ENCODE measurements at regions not wholly inside any gene's neighbourhood (a gene's known extent, or its start where the extent isn't known, plus 50 kb on each side); places are given as distances from the start of the nearest gene placed in this dataset.

DNA sequence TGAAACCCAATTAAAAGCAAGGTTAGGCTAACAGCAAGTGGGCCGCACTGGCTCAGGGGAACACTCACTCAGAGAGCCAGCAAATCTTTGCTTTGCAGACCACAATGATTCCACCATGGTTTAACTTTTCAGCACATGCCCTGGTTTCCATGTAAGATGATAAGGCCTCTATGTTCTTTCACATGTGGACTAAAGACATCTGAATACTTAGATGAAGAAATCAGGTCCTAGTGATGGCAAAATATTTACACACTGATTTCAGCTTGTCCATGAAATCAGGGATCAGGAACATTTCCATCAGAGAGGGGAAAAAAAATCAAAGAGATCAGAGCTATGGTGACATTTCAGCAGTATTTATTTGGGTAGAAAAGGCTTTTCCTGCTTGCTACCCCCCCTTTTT lies 258.2 kb upstream of the IRX5 start:
- no peak for DNase-seq

DNA sequence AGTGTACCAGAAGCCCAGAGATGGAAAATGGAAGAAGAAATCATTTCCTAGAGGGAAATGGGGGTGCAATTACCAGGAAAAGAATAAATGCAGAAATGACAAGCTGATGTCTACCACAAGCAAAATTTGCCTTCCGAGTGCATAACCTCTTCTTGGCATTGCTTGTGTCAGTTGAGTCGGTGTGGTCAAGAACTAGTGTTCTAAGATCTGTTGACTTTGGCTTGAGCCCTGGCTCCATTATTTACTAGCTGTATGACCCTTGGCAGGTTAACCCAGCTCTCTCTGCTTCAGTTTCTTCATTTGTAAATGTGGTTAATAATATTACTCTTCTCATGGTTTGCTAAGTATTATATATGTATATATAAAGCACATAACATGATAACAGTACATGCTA lies 273.0 kb upstream of the IRX5 start:
- DNase-seq: no peak

DNA sequence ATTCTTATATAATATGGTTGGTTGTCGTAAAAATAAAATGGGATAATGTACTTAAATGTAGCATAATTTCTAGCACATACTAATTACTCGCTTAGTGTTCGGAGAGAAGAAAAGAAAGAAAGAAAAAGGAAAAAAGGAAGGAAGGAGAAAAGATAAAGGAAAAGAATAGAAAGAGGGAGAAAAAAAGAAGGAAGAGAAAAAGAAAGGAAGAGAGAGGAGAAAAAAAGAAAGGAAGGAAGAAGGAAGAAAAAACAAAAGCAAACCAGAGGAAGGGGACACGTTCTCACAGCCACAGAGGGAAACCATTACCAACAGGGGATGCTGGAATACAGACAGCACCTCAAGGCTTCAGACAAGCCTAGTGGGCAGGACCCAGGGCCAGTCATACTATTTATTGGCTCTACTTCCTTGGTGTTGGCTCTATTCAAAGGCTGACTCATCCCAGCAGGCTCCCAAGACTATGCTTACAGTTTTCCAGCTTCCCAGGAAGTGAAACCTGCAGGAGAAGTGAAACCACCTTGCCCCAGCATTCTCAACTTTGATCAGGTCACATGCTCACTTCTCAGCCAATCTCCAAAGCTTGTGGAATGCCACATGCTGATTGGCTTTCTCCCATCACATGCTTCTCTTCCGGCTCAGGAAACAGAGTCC lies 273.5 kb upstream of the IRX5 start:
- DNase-seq: no peak

DNA sequence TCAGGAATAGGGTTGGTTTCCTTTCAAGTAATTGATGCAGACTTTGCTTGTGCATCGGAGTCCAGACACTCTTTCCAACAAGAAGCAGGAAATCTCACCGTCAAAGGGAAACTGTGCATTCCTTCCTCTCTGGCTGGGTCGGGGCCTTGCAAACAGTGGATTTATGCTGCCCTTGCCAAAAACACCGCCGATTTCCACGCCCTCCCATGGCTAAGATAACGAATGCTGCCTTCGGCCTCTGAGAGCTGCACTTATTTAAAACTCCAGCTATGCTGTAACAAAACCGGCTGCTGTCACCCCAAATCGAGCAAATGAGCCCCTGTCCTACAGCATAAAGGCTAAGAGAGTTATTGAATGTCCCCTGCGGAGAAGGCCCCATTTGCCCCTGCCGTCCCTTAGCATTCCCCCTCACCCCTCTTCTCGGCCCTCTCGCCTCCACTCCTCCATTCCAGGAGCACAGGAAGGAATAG lies 275.5 kb upstream of the IRX5 start:
- DNase-seq: no peak

DNA sequence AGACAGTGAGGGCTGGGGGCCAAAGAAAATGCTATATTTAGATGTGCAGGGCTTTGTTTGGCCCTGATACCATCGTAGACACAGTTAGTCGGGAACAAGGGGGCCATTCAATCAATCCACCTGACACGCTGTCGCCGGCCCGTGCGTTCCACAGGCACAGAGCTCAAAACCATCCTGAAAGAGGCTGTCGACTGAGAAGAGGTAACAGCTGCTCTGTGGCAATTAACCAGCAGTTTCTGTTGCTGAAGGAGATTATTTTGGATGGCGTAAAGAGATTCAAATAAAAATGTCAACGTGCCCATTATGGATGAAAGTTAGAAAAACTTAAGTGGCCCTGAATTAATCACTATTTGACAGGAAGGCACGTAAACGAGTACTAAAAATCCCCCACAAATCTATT lies 276.2 kb upstream of the IRX5 start:
- DNase-seq: peak; percentile 16

DNA sequence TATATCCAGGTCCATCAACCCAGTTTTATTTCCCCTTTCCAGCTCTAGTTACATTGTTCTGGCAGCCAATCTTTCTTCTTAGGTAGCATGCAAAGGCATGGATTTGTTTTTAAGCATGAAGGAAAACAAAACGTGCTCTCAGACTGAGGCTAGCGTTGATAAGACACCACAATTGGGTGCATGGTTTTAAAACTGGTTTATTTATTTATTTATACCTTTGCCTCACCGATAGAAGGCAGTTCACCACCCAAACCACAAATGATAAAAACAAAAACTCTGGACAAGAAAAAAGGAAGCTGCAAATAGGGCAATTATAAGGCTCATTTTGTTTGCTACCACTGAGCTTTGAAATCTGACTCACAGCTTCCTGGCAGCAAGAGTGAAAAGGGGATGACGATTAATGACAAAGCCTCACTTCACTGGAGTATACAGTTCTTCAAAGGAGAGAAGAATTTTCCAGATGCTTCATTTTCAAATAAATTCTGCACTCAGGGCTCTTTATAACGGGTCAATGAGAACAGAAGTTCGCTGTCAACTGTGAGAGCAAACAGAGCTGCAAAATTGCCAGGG lies 278.4 kb upstream of the IRX5 start:
- DNase-seq: no peak

DNA sequence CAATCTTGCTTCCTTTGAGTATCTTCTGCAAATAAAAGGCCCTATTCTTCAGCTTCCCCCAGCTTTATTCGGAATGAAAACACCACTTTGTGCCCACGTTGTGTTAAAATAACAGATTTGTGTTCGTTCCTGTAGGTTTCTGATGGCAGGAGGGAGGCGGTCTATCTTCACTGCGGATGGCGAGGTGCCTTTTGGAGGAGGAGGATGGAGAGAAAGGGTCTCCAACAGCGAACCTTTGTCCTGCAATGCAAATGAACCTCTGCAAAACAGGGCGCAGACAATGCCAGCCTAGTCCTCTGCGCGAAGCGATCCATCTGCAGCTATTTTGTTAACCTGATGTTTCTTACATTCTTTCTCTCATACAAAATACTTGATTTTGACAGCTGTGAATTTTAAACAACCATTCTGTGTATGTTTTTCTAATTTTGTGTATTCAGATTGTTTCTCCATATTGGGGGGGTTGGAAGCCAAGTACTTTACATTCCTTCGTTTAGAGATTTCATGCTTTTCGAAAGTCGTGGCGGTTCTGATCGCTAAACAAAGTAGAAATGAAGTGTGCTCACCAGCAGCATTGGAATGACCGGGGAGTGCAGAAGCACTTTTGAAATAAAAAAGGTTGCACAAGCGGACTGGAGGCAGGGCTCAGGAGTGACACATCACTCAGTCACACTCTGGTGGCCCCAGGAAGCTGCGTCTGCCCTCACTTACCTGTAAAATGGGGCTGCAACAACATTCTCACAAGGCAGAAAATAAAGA lies 279.0 kb upstream of the IRX5 start:
- no peak for DNase-seq

DNA sequence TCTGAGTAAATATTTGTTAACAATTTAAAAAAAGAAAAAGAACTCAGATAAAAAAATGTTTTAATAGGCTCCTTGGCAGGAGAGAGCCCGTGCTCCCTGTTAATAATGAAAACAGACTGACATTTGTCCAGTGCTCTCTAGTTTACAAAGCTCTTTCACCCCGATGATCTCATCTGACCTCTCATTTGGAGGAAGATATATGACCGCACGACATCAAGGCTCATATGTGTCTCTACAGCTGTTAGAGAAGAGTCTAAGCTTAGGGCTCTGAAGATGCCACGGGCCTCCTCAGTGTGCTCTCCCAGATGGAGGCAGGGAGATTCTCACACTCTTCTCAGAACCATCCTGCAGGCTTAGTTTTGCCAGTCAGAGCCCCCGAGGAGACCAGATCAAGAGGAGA lies 280.8 kb upstream of the IRX5 start:
- DNase-seq: no peak

DNA sequence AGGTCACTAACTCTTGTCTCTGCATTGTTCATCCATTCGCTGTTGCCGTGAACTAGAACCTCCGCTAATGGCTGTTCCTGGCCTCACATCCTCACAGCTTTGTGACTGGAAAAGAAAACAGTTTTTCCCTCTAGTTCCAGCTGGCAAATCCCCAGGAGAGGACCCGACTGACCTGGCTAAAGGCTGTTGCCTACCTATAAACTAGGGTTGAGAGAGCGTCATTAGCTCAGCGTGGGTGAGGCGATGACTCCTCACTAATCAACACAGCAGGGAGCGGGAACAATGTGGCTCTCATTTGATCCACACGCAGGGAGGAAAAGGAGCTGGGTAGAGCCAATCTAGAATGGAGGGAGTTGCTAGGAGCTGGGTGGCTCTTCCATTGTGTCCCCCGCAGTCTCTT lies 282.1 kb upstream of the IRX5 start:
- DNase-seq: no peak

DNA sequence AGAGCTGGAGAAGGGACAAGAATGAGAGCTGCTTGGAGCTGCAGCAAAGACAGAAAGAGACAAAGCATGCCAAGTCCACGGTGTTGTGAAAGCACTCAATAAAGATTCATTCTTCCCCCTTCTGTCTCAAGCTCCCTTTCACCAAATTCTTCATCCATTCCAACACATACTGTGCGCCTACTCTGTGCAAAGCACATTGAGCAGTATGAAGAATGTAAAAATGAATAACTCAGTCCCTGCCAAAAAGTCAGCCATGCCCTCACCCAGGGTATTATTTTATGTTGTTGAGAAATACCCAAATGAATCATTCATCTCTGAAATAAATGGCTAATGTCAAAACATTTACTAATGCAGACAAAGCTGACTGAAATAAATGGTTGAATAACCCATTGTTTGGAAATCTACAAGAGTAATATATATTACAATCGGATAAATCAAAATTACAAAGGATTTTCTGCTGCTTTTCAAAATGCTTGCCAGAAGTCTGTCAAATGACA lies 282.9 kb upstream of the IRX5 start:
- no peak for DNase-seq

DNA sequence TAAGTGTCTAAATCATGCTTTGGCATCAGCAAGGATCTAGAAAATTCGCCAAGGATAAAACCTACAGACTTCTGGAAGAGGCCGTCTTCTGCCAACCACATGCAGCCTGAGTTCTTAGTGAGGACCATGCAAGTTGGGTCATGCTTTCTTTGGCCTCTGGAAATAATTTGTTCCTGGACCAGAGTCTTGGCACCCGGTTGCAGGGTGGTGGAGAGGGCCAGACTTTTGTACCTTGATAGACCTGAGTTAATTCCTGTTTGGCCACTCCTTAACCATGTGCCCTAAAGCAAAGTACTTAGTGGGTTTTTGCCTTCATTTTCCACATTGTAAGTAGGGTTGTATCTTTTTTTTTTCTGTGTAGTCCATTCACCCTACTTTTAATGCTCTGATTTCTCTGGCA lies 283.4 kb upstream of the IRX5 start:
- DNase-seq: no peak

DNA sequence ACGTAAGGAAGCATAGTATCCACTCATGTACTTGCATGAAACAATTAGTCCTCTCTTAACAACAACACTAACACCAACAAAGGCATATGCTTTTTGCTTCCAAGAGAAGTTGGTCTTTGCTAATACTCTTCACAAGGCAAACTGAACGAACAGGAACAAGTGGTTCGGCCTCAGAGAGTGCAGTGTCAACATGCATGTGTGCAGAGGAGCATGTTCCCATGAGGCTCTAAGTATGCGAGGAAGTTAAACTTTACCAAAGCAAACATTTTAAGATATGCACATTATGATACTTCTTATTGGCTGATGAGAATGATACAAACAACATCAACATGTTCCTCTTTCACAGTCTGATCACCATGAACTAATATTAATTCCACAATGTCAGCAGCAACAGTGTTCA lies 285.3 kb upstream of the IRX5 start:
- no peak for DNase-seq

DNA sequence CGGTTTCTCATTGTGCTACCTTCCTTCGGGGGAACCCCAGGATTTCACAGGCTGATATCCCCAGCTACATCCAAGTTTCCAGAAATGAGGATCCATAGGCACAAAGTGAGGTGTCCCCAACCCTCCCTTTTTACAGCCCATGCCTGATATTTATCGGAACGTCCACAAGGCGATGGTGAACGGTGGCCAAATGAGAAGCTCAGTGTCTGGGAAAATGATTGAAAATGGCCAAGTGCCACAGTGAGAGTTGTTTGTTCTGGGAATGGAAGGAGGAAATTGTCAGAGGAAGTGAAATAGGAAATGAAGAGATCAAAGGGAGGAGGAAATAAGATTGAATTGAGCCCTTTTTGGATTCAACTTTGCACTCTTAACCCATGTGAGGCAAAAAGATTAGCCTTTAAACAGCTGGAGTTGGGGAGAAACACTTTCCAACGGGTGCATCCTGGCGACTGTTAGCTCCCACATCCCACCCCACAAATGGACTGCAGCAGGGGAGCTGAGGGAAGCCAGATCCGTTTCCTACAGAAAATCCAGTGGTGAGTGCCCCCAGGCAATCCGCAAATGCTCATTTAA lies 294.4 kb upstream of the IRX5 start:
- no peak for DNase-seq

DNA sequence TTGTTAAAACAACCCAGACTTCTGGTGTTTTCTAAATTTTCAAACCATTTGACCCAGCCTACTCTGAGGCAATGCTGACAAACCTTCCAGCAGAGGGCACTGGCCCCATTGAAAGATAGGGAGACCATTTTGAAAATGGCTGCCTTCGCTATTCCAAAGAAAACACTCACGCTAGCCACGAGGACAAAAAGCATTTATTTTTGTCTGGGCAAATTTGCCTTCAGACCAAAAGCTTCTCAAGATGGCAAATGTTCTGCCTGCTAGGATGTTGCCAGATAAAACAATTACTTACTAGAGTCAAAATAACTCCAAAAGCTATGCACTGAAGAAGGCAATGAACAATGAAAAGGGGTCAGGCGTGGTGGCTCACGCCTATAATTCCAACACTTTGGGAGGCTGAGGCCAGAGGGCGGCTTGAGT lies 296.7 kb upstream of the IRX5 start:
- DNase-seq: no peak

DNA sequence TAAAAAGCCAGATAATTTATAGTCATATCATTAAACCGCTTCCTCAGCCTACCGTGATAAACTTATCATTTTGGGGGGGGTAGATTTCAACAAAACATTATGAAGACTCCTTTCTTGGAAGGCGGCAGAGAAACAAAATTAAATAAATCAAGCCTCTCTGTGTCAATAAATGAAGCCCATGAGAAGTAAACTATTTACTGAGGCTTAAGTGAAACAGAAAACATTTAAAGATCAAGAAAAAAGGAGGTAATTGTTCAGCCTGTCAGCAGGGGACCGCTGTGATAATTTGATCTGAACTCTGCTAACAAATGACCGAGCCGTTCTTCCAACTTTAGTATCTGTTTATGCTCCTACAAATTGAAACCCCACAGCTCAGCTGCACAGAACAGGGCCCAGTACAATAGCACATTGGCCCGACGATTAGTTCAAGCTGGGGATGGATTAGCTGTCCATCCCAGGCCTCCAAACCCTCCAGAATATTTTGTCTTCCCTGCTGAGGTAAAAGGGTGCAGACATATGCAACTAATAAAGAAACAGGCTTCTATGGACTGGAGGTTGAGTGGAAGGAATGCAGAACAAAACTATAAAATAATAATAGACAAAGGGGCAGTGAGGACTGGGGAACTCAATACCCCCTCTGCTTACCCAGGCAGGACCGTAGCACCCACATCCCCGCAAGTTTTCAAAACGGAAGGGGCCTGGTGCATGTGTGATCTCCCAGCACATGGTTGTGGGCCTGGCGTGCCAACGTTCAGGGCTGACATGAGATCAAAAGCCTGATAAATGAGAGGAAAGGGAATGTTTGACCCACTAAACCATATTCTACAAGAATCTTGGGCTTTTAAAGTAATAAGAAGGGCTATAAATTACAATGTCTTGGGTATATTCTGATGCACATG lies 298.1 kb upstream of the IRX5 start:
- no peak for DNase-seq

DNA sequence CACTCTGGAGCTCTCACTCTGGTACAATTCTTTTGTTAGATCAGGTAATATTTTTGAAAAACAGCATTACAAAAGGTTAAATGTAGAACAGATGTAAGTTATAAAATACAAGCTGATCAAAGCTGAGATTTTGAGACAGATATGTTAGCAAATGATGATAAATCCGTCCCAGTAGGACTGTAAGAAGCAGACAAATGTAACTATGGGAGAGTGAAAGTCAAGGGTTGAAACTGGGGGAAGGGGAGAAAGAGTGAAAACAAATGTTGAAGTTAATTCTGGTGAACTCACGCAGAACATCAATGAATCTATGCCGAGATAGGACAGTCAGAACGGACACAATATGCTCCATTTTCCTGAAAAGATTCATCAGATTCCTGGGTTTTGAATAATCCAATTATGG lies 298.9 kb upstream of the IRX5 start:
- DNase-seq: no peak

DNA sequence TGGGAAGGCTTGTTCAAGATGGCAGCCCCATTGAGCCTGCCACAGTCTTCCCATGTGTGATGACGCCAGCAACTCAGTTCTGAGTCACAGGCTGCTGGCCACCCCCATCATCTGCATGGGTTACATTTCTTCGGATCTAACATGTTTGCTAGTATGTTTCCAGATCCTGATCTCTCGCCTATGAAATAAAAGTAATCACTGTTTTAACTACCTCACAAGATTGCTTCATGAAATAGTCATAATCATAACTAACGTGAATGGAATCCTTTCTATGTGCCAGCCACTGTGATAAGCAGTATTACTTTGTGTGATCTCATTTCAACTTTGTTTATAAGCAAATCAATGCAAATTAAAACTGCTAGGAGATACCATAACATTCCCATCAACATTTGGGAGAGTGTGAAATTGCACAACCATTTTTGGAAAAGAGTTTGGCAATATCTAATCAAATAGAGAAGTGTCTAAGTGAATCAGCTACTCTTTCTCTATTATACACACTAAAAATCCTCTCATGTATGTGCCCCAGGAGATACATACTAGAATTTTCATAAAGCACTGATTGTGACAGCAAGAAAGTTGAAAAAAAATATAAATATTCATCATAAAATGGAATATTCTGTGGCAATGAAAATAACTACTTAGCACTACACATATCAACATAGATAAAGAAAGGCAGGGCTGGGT lies 300.2 kb upstream of the IRX5 start:
- DNase-seq: no peak

DNA sequence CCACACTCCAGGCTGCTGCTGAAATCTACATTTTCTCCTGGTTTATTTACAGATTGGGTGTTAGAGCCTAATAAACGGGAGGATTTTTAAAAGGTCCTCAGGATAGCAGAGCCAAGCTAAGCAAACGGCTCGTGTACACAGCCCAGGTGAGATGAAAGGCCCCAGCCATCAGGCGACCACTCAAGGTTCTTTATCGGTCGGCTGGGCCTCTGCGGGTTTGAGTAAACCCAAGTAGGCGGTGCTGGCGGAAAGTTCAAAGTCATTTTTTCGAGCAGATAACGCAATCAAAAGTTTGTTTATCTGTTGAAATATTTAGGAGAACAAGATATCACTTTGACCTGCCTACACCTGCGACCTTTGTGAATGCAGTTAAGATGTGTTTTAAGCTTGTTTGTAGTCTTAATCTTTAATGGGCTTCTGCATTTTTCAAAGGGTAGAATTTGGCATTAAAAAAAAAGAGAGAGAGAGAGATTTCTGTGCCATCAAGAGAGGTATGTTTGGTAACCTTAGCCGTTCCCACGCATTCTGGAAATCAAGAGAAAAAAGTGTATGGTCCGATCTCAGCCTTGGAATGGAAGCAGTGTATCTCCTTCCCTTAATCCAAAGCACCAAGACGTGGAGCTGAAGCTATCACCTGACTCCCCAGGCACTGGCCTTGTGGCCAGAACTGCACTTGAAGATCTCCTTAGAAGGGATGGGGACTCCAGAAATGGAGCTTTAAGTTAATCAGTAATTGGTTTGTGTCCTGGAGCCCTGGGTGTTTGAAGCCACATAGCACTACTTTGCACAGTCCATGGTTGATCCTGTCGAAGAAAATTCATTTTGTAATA lies 301.7 kb upstream of the IRX5 start:
- no peak for DNase-seq

DNA sequence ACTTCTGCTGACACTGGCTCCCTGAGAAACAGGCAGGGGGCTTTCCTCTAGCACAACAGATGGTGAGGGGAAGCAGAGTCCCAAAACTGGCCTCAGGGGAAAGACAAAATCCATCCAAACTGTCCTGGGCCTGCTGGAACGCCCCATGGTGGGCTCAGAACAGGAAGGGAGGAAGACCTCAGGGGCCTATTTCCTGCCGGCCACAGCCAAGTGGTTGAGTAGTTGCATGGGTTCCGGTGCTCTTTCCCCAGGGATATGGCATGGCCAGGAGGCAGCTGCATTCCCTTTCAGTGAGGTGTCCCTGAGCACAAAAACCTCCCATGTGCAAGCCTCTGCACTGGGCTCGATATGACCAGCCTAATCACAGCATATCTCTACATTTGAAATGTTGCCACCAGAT lies 303.0 kb upstream of the IRX5 start:
- DNase-seq: no peak

DNA sequence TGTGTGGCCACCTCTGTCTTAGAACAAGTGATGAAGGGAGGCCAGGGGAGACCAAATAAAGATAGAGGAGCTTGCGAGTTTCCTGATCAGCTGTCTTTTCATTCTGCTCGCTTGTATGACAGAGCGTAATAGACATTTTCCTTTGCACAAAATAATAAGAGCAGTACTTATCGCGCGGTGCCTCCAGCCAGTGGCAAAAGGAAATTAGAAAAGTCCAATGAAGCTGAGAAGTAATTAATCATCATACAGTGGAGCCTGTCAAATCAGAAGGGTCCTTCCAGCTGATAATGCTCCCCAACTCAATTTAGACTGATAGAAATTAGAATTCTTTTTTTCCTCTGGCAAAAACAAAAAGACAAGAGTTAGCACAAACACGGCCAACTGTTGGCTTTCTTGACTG lies 307.0 kb upstream of the IRX5 start:
- no peak for DNase-seq

DNA sequence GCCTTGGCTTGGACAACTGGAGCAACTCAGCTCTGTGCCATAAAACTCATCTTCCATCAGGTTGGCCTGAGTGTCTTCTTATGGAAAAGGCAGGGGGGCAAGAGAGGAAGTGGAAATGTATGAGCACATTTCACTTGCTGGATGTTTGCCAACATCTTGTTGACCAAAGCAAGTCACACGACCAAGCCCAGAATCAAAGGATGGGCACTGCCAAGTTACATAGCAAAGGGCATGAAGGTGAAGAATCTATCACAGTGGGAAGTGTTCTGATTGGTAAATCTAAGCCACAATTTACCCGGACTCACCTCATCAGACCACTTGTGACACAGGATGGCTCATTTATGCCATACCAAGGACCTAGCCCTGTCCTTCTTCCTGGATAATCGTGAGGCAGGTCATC lies 310.5 kb upstream of the IRX5 start:
- DNase-seq: no peak
